Cerebellar cortex (tissue), 1 donor: ENCODE measurements at regions not wholly inside any gene's neighbourhood (a gene's known extent, or its start where the extent isn't known, plus 50 kb on each side); places are given as distances from the start of the nearest gene placed in this dataset.
"Not testable (repeated sequence)": the region's sequence is repeated elsewhere in the genome, so short reads cannot be mapped to it uniquely, and the experiment has no call there.

Experiments
- DNase-seq: peaks from one replicate; pipeline ENCODE4 v3.0.0-alpha.2; 2015; ENCODE audit warnings: low spot score

GRCh38 chr18:60015826-60016225 is 116.0 kb downstream of the PMAIP1 start:
- DNase-seq, result not testable (repeated sequence)

DNA sequence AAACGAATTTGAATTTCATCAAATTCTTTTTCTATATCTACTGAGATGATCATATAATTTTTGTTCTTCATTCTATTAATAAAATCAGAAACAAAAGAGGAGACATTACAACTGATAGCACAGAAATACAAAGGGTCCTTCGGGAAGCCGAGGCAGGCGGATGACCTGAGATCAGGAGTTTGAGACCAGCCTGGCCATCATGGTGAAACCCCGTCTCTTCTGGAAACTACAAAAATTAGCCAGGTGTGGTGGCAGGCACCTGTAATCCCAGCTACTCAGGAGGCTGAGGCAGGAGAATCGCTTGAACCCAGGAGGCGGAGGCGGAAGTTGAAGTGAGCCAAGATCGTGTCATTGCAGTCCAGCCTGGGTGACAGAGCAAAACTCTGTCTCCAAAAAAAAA is 113.4 kb downstream of the PMAIP1 start:
- DNase-seq, result not testable (repeated sequence)

GRCh38 chr18:60010984-60011383 is 111.2 kb downstream of the PMAIP1 start:
- no peak for DNase-seq

- DNase-seq, result no peak
These were observed 110.7 kb downstream of the PMAIP1 start for GRCh38 chr18:60010513-60010912.

DNA sequence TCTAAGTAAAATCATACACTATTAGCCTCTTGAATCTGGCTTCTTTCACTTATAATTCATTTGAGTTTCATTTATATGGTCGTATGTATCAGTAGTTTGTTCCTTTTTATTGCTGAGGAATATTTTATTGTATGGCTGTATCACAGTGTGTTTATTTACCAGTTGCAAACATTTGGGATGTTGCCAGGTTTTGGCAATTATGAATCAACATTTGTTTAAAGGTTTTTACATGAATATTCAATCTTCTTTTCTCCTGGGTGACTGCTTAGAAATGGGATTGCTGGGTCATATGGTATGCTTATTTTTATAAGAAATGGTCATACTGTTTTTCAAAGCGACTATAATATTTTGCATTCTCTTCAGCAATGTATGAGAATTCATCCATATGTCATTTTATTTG is 107.9 kb downstream of the PMAIP1 start:
- DNase-seq, result no peak

DNA sequence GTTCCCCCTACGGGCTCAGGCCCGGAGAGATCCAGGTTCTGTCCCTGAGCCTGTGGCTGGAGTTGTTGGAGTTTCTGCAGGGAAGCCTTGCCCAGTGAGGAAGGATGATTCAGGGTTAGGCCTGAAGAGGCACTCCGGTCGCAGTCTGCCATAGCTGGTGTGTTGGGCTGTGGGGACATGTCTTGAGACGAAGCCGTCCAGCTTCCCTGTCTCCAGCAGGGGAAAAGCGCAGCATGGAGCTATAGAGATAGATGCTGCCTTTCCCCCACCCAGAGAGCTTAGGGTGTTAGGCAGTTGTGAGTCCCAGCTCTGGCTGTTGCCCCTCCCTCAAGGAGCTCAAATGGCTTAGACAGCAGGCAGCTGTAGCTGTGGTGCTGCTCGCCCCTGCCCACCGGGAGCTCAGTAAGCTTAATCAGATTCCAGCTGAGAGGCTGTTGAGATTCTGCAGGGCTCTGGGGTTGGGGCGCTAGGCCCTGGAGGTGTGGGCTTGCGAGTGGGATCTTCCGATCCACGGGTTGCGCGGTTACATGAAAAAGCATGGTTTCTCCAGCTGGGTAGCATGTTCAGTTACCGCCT is 103.9 kb downstream of the PMAIP1 start:
- no peak for DNase-seq

GRCh38 chr18:59996370-59996966 is 96.7 kb downstream of the PMAIP1 start:
- no peak for DNase-seq

DNA sequence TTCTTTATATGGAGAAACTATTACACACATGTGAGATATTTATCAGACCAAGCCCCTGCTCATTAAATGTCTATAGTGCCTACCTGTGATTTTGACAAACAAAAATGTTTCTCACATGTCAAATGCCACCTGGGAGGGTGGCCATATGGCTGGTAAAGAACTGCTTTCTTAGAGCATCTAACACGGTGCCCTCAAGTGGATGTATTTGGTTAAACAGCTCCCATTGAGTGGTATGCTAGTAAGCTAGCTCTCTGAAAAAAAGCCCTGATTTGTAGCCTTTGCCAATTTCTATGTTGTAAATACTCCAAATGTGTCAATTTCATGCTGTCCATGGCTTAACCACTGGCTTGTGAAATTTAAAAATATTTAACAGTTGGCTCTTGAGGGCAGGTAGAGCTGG is 94.6 kb downstream of the PMAIP1 start:
- no peak for DNase-seq

DNA sequence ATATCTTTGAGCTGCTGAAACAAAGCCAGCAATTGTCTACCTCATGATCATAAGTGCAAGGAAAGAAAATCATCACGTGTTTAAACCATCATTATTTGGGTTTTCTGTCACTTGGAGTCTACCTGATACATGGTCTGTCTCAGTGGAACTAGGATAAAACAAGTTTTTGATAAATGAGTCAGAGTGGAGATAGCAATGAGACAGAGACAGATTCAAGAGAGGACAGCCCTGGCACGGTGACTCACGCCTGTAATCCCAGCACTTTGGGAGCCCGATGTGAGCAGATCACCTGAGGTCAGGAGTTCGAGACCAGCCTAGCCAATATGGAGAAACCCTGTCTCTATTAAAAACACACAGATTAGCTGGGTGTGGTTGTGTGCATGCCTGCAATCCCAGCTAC is 93.8 kb downstream of the PMAIP1 start:
- no peak for DNase-seq

DNA sequence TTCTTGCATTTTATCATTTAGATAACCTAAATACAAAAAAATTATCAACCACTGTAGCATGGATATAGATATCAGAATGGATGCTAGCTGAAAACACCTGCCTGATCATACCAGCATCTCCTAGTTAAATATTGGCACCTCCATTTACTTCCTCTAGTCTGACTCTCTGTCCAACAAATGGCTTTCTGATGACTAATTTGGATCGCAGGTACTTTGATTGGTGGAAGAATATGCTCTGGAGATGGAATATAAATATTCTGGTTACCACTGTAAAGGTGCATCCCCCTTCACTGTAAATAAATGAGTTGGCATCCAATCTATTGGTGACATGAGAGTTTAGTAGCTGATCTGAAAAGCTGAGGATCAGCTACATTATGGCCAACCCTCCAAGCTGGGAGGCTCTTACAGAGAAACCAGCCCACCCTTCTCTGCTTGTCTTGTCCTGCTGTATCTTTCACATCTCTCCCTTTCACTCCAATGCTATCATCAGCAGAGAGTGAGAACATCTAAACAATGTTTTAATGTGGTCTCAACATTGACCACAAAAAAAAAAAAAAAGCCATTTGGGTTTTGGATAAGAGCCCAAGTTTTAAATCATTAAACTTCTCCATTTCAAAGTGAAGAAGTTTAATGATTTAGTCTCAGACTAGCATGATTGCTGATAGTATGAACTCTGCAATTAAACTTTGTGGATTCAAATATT is 90.5 kb downstream of the PMAIP1 start:
- DNase-seq, result no peak

- peak; percentile 42 for DNase-seq
These were observed 88.4 kb downstream of the PMAIP1 start for GRCh38 chr18:59988098-59988706.

- DNase-seq, result no peak
These were observed 87.3 kb downstream of the PMAIP1 start for GRCh38 chr18:59987102-59987501.

- DNase-seq, result no peak
These were observed 86.3 kb downstream of the PMAIP1 start for GRCh38 chr18:59986139-59986538.

- no peak for DNase-seq
These were observed 85.5 kb downstream of the PMAIP1 start for GRCh38 chr18:59985289-59985688.

DNA sequence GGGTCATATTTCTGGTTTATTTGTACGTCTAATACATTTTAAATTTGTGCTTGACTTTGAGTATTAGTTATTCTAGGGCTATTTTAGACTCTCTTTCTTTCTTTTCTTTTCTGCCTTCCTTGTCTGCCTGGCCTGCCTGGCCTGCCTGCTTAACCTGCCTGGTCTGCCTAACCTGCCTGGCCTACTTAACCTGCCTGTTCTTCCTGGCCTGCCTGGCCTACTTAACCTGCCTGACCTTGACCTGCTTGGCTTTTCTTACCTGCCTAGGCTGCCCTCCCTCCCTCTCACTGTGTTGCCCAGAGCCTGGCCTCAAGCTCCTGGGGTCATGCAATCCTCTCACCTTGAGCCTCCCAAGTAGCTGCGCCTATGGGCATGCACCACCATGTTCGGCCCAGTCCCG is 83.7 kb downstream of the PMAIP1 start:
- DNase-seq, result no peak

DNA sequence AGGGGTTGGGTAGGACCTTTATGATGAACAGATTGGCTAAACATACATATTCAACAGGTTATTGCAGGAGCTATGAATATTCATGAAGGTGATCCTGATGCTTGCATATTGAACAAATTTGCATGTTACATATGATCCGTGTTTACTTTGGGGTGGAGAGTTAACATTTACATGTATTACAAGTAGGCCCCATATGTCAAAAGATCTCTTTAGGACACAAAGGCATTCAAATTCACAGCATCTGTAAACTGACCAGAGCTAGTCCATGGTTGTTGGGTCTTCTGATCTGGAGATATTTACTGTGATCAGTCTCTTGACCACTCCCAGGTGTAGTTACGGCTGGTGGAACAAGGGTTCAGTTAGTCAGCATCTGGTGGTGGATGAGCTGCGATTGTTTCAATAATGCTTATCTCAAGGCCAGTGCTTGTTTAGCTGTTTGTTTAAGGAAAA is 80.4 kb downstream of the PMAIP1 start:
- DNase-seq, result no peak

DNA sequence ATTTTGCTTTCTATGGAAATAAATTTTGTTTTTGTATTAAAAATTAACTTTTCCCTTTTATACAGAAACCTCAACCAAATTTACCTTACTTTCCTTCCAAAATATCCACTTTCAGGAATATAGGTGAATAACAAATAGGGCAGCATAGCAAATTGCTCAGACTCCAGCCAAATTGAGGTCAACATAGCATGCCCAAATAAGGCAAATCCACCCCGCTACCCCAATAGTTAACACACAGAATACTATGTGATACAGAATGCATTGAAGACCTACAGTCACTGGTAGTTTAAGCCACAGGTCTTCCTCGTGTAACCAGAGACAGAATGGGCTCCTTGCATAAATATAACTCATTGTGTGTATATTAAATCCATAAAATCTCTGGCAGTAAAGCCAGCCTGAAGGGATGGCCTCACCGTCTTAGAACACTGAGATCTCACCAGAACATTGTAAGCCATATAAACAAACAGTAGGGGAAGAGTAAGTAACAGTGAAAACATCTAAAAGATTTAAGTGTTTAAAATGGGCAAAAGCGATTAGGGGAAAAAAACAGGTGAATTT is 72.2 kb downstream of the PMAIP1 start:
- no peak for DNase-seq

DNA sequence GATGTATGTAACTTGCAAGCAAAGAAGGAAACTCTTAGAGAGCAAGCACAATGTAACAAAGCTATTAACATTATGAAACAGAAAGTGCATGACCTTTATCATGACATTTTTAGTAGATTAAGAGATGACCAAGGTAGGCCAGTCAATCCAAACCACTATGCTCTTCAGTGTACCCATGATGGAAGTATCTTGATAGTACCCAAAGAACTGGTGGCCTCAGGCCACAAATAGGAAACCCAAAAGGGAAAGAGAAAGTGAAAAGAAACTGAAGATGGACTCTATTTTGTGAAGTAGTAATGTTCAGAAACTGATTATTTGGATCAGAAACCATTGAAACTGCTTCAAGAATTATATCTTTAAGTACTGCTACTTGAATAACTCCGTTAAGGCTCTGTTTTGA is 71.3 kb downstream of the PMAIP1 start:
- not testable (repeated sequence) for DNase-seq

DNA sequence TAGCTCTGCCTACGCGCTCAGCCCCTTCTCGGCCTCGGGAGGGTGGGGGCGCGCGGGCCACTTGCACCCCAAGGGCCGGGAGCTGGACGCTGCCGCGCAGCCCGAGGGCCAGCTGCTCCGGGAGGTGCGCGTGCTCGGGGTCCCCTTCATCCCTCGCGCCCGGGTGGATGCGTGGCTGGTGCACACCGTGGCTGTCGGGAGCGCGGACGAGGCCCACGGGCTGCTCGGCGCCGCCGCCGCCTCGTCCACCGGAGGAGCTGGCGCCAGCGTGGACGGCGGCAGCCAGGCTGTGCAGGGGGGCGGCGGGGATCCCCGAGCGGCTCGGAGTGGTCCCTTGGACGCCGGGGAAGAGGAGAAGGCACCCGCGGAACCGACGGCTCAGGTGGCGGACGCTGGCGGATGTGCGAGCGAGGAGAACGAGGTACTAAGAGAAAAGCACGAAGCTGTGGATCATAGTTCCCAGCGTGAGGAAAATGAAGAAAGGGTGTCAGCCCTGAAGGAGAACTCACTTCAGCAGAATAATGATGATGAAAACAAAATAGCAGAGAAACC is 69.8 kb downstream of the PMAIP1 start:
- not testable (repeated sequence) for DNase-seq

- no peak for DNase-seq
These were observed 68.8 kb downstream of the PMAIP1 start for GRCh38 chr18:59968583-59968982.

- DNase-seq, result no peak
These were observed 68.1 kb downstream of the PMAIP1 start for GRCh38 chr18:59967878-59968277.

- no peak for DNase-seq
These were observed 67.1 kb downstream of the PMAIP1 start for GRCh38 chr18:59966913-59967312.
